ENCODE measurements at regions not wholly inside any gene's neighbourhood (a gene's known extent, or its start where the extent isn't known, plus 50 kb on each side); places are given as distances from the start of the nearest gene placed in this dataset.

GRCh38 chr15:77709135-77709886 is 76.6 kb upstream of the LINGO1 start:
- no peak for DNase-seq (ENCODE audit: low spot score)

GRCh38 chr15:77706482-77707244 is 74.0 kb upstream of the LINGO1 start:
- no peak for DNase-seq (ENCODE audit: low spot score)

- peak; percentile 84 for DNase-seq (ENCODE audit: low spot score)
Observed at GRCh38 chr15:77702211-77702957, 69.7 kb upstream of the LINGO1 start.

DNA sequence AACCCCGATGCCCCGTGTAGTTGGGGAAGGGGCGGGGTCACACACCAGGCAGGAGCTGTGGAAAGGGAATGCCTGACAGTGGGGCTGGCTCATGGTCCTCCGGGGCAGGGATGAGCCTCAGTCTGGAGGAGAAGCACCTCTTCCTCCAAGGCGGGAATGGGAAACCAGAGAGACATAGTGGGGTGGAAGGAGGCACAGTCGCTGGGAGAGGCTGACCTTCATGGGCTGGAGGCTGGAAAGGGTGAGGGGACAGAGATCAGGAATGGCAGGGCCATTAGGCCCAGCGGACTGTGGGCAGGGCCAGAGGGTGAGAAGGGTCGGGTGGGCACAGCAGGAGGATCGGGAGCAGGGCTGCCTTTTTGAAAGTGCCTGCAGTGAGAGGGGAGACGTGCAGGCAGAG is 65.8 kb upstream of the LINGO1 start:
- no peak for DNase-seq (ENCODE audit: low spot score)

DNA sequence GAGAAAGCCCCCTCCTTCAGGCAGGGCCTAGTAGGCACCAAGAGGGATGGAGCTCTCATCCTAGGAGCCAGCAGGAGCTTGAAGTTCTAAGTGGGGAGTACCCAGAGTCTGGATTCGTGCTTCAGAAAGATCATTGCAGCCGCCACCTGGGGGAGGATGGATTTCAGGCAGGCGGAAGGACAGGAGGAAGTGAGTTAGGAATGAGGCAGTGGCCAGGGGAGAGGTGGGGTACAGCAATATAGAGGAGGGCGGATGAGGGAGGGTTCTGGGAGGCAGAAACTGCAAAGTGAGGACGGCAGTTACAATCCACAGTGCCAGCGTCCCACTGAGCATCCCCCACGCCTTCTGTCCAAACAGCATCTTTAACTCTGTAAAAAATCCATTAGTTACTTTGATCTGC is 65.2 kb upstream of the LINGO1 start:
- DNase-seq (ENCODE audit: low spot score) = no peak

GRCh38 chr15:77696871-77697270 is 64.2 kb upstream of the LINGO1 start:
- DNase-seq (ENCODE audit: low spot score) = no peak

DNA sequence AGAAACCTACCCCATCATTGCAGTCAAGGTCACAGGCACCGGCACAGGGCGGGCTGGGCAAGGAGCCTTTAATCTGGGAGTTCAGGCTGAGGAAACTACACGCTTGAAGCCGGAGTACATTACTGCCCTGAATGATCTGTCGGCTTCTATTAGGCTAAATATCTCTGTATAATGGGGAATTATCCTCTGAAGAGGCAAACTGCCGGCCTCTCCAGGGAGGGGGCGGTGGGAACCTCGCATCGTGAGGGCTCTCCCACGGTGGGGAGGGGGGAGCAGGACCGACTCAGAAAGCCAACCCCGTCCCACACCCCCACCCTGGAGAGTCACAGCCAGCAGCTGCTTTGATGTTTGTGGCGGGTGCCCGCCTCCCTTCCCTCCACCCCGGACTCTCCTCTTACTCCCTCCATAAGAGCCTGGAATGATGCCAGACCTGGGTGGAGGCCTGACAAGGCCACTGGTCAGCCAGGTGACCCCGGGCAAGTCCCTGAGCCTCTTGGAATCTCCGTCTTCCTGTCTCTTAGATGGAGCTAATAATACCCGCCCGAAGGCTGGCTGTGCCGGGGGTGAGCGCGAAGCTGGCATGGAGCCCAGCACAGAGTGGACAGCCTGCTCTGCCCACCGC is 63.4 kb upstream of the LINGO1 start:
- no peak for DNase-seq (ENCODE audit: low spot score)

GRCh38 chr15:77695548-77695947 is 62.8 kb upstream of the LINGO1 start:
- DNase-seq (ENCODE audit: low spot score) = no peak

GRCh38 chr15:77693576-77693975 is 60.9 kb upstream of the LINGO1 start:
- DNase-seq (ENCODE audit: low spot score) = no peak

GRCh38 chr15:77692614-77693013 is 59.9 kb upstream of the LINGO1 start:
- no peak for DNase-seq (ENCODE audit: low spot score)

- DNase-seq (ENCODE audit: low spot score) = no peak
Observed at GRCh38 chr15:77691607-77692006, 58.9 kb upstream of the LINGO1 start.

DNA sequence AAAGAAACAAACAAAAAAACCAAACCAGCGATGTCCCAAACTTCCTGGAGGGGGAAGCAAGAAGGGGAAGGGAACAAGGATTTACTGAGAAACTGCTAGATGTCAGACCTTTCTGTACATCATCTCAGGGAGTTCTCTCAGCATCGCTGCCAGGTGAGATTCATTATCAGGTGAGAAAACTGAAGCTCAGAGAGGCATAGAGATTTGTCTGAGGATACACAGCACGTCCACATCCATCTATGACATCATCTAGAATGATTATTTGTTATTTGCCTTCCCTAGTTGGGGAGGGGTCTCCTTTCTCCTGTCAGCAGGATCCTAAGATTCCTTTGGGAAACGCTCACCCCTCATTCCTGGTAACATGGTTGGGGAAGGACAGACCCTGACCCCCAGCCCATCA is 57.1 kb upstream of the LINGO1 start:
- DNase-seq (ENCODE audit: low spot score) = no peak

GRCh38 chr15:77688693-77689092 is 56.0 kb upstream of the LINGO1 start:
- DNase-seq (ENCODE audit: low spot score) = no peak

DNA sequence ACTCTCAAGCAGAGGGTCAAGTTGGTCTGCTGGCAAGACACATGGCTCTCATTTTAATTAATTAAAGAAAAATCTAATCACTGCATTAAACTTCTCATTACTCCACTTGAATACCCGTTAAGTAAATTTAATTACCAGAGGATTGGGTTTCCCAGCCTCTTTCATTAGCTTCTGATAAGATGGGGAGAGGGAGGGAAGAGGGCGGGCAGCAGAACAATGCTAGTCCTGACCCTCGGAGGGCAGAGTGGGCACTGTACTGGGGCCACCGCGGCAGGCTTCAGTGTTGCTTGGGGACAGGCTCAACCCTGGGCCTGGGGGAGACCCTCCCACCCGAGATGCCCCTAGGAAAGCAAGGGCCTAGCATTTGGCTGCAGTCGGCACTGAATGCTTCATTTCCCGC is 55.6 kb upstream of the LINGO1 start:
- DNase-seq (ENCODE audit: low spot score) = no peak

- DNase-seq (ENCODE audit: low spot score) = no peak
Observed at GRCh38 chr15:77685082-77685815, 52.5 kb upstream of the LINGO1 start.

- DNase-seq (ENCODE audit: low spot score) = no peak
Observed at GRCh38 chr15:77684341-77685081, 51.8 kb upstream of the LINGO1 start.

DNA sequence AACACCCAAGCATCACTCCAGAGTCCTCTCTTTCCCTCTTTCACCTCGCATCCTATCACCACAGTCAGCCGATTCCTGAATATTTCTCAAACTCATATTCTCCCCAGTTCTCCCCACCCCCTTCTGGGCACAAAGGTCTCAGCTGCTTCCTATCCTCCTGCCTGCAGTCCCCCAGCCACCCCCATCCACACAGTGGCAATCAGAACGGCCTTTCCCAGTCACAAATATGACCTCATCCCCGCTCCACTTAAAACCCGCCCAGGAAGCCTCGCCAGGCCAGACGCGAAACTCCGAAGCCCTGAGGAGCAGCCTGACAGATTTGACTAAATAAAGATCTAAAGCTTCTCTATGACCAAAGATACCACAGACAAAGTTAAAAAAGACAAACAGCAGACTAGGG is 49.9 kb upstream of the LINGO1 start:
- no peak for DNase-seq (ENCODE audit: low spot score)

Measured in ecto neural progenitor cell (in vitro differentiated cells).